GM23248 (cell line): ENCODE measurements at regions not wholly inside any gene's neighbourhood (a gene's known extent, or its start where the extent isn't known, plus 50 kb on each side); places are given as distances from the start of the nearest gene placed in this dataset.

Source experiments
- DNase-seq: peaks from one replicate; pipeline ENCODE4 v3.0.0-alpha.2; 2015
- H2AFZ ChIP-seq: fragments of 200-600 bp; sonication (generic); 2 replicates; pipeline ENCODE4 v1.6.1; 2016; ENCODE audit warnings: antibody characterized with exemption
- H3F3A ChIP-seq: fragments of 200-600 bp; sonication (generic); 2 replicates; pipeline ENCODE4 v1.6.1; 2016; ENCODE audit warnings: mild to moderate bottlenecking, antibody characterized with exemption, mixed run types; ENCODE audit not compliant: insufficient read depth
- H3K27ac ChIP-seq: fragments of 200-600 bp; sonication (generic); 2 replicates; pipeline ENCODE4 v1.5.1; 2016; ENCODE audit warnings: mild to moderate bottlenecking
- H3K27me3 ChIP-seq: fragments of 200-600 bp; sonication (generic); replicated peaks from 2 replicates; pipeline ENCODE4 v1.6.1; 2016; ENCODE audit warnings: mild to moderate bottlenecking; ENCODE audit not compliant: insufficient read depth
- H3K36me3 ChIP-seq: fragments of 200-600 bp; sonication (generic); 2 replicates; pipeline ENCODE4 v1.6.1; 2016; ENCODE audit warnings: low read depth, mild to moderate bottlenecking
- H3K4me1 ChIP-seq: fragments of 200-600 bp; sonication (generic); 2 replicates; pipeline ENCODE4 v1.6.1; 2016; ENCODE audit warnings: mild to moderate bottlenecking; ENCODE audit not compliant: insufficient read depth
- H3K4me2 ChIP-seq: fragments of 200-600 bp; sonication (generic); one replicate; pipeline ENCODE4 v1.6.1; 2016; ENCODE audit warnings: mild to moderate bottlenecking; ENCODE audit not compliant: unreplicated experiment
- H3K4me3 ChIP-seq: fragments of 200-600 bp; sonication (generic); 2 replicates; pipeline ENCODE4 v1.5.1; 2016; ENCODE audit warnings: mild to moderate bottlenecking
- H3K79me2 ChIP-seq: fragments of 200-600 bp; sonication (generic); 2 replicates; pipeline ENCODE4 v1.6.1; 2016; ENCODE audit warnings: mild to moderate bottlenecking; ENCODE audit not compliant: insufficient read depth
- H3K9ac ChIP-seq: fragments of 200-600 bp; sonication (generic); 2 replicates; pipeline ENCODE4 v1.6.1; 2016; ENCODE audit warnings: mild to moderate bottlenecking
- H3K9me2 ChIP-seq: fragments of 200-600 bp; sonication (generic); 2 replicates; pipeline ENCODE4 v1.6.1; 2016; ENCODE audit warnings: mixed run types, mild to moderate bottlenecking, moderate library complexity; ENCODE audit not compliant: insufficient read depth
- H3K9me3 ChIP-seq: fragments of 200-600 bp; sonication (generic); one replicate; pipeline ENCODE4 v1.6.1; 2017; ENCODE audit warnings: low read depth
- H4K20me1 ChIP-seq: fragments of 200-600 bp; sonication (generic); 2 replicates; pipeline ENCODE4 v1.6.0; 2016; ENCODE audit not compliant: insufficient read depth
- EZH2 ChIP-seq: fragments of 200-600 bp; sonication (generic); IDR thresholded peaks from 2 replicates; pipeline ENCODE4 v1.6.1; 2018; ENCODE audit warnings: antibody characterized with exemption, mild to moderate bottlenecking; ENCODE audit not compliant: insufficient read depth, poor library complexity, severe bottlenecking
- EZH2phosphoT487 ChIP-seq: fragments of 200-600 bp; sonication (generic); IDR thresholded peaks from 2 replicates; pipeline ENCODE4 v1.6.1; 2018; ENCODE audit warnings: antibody characterized with exemption, moderate library complexity, mild to moderate bottlenecking, low read depth; ENCODE audit not compliant: insufficient read depth
- WGBS, 2 experiments: methylation state at CpG; one replicate each; pipeline ENCODE4 v1.1.6; 2015 to 2017; ENCODE audit warnings: low lambda C conversion rate in 2 of 2, low coverage in 1 of 2; ENCODE audit errors: missing lambda C conversion rate in 2 of 2; 5-methylcytosine and 5-hydroxymethylcytosine counted together
- in situ Hi-C: fragments of 300-500 bp; cut with MboI; formaldehyde crosslinking; loops from 2 replicates; pipeline ENCODE4 v1.15.0; 2020

DNA sequence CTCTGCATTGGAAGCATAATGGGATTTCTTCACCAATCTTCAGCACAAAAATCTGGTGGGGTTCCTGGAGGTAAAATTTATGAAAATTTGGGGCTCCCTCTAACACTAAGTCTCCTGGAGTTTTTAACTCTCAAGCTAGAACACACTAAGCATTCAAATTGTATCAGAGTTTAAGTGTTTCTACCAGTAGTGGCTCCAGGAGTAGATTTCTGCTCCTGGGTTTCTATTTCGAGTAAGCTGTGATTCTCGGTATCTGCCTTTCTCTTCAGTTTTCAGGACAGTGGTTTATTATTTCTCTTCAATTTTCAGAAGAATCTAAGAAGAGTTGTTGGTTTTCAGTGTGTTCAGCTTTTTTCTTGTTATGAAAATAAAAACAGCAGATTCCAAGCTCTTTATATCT is 566.4 kb upstream of the KCND2 start:
- WGBS, 2 experiments, result 38 to 57% methylated on average over 2 of the region's 2 CpGs
- no peak for DNase-seq
- Histone ChIP-seq H3K27me3 (no peaks in the 10 kb centered on the region), H3K27ac (no peak overlapping the region), H3K4me1 (no peaks in the 10 kb centered on the region), H3K36me3 (no peaks in the 10 kb centered on the region), H3K79me2 (no peaks in the 10 kb centered on the region), H4K20me1 (no peaks in the 10 kb centered on the region), H3K9me2 (no peaks in the 10 kb centered on the region), H3K4me3 (no peak overlapping the region), H3K9ac (no peak overlapping the region), H2AFZ (no peak overlapping the region), H3F3A (no peaks in the 10 kb centered on the region), H3K4me2 (no peak overlapping the region), H3K9me3 (peaks cover 3% of the 10 kb centered on the region)
- in situ Hi-C loops, result no loop called here
- TF ChIP-seq EZH2 (no peak), EZH2phosphoT487 (no peak)

DNA sequence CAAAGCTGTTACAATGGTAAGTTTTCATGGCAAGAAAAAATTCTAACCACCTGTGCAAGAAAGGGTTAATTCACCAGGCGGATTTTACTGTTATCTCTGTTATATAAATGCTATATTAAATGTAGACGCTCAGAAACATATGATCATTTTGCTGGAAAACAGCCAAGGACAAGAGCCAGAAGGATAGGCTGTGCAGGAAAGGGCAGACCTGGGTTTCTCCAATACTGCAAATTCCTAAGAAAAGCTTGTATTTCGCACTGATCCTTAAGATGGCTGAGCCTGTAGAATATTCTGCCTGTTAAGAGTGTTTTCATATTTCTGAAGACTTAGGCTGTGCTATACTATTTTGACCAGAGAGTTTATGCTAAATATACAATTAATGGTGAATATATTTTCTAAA is 564.1 kb upstream of the KCND2 start:
- Histone ChIP-seq H3K4me1 (no peaks in the 10 kb centered on the region), H3F3A (no peaks in the 10 kb centered on the region), H2AFZ (no peak overlapping the region), H3K27ac (no peak overlapping the region), H3K9me2 (no peaks in the 10 kb centered on the region), H3K79me2 (no peaks in the 10 kb centered on the region), H3K9me3 (no peaks in the 10 kb centered on the region), H3K4me3 (no peak overlapping the region), H4K20me1 (no peaks in the 10 kb centered on the region), H3K27me3 (no peaks in the 10 kb centered on the region), H3K4me2 (no peak overlapping the region), H3K9ac (no peak overlapping the region), H3K36me3 (no peaks in the 10 kb centered on the region)
- WGBS, 2 experiments, result 21 to 26% methylated on average over 3 of the region's 3 CpGs
- TF ChIP-seq EZH2phosphoT487, result no peak
- TF ChIP-seq EZH2, result no peak
- in situ Hi-C loops, result no loop called here
- DNase-seq, result no peak

DNA sequence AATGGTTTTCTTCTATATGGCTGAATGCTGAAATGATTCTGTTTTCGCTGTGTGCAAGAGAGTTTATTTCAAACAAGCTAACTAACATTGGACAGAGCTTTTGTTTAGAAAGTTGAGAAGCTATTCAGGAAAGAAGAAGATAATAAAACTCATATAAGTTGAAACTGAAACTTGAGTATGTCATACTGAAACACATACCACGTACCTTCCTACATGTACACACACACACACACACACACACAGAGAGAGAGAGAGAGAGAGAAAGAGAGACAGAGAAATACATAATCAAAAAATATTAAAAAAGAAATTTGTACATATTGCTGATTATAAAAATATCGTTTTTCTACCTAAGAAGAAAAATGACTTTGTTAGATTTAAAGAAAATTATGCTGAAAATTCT is 561.9 kb upstream of the KCND2 start:
- no peak overlapping the region for H2AFZ ChIP-seq
- no peak for TF ChIP-seq EZH2
- TF ChIP-seq EZH2phosphoT487, result no peak
- in situ Hi-C loops, result no loop called here
- no peaks in the 10 kb centered on the region for H3K4me1 ChIP-seq
- H3K9me3 ChIP-seq, result no peaks in the 10 kb centered on the region
- no peaks in the 10 kb centered on the region for H3F3A ChIP-seq
- H3K4me3 ChIP-seq, result no peak overlapping the region
- 31 to 45% methylated on average over 3 of the region's 3 CpGs for WGBS, 2 experiments
- H4K20me1 ChIP-seq, result no peaks in the 10 kb centered on the region
- DNase-seq, result no peak
- no peaks in the 10 kb centered on the region for H3K9me2 ChIP-seq
- no peak overlapping the region for H3K27ac ChIP-seq
- H3K36me3 ChIP-seq, result no peaks in the 10 kb centered on the region
- H3K79me2 ChIP-seq, result no peaks in the 10 kb centered on the region
- H3K27me3 ChIP-seq, result no peaks in the 10 kb centered on the region
- no peak overlapping the region for H3K9ac ChIP-seq
- H3K4me2 ChIP-seq, result no peak overlapping the region

DNA sequence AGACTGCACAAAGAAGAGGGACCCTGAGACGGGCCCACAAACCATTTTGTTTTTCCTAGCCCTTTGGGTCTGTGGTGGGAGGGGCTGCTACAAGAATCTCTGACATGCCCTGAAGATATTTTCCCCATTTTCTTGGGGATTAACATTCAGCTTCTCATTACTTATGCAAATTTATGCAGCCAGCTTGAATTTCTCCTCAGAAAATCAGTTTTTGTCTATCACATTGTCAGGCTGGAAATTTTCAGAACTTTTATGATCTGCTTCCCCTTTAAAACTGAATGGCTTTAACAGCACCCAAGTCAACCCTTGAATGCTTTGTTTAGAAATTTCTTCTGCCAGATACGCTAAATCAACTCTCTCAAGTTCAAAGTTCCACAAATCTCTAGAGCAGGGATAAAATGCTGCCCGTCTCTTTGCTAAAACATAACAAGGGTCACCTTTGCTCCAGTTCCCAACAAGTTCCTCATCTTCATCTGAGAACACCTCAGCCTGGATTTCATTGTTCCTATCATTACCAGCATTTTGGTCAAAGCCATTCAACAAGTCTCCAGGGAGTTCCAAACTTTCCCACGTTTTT is 560.0 kb upstream of the KCND2 start:
- 23 to 30% methylated on average over 4 of the region's 4 CpGs for WGBS, 2 experiments
- in situ Hi-C loops, result no loop called here

DNA sequence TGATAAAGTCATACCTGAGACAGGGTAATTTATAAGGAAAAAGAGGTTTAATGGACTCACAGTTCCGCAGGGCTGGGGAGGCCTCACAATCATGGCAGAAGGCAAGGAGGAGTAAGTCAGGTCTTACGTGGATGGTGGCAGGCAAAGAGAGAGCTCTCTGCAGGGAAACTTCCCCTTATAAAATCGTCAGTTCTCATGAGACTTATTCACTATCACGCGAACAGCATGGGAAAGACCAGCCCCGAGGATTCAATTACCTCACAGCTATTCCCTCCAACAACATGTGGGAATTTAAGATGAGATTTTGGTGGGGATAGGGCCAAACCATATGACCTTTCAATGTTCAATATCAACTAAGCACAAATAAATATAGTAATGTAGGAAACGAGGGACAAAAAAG is 559.4 kb upstream of the KCND2 start:
- no peaks in the 10 kb centered on the region for H3K4me1 ChIP-seq
- no peaks in the 10 kb centered on the region for H3K27me3 ChIP-seq
- no peaks in the 10 kb centered on the region for H3K9me3 ChIP-seq
- H3K9ac ChIP-seq, result no peak overlapping the region
- no peak overlapping the region for H2AFZ ChIP-seq
- no peak overlapping the region for H3K4me3 ChIP-seq
- in situ Hi-C loops, result no loop called here
- no peak overlapping the region for H3K4me2 ChIP-seq
- no peak overlapping the region for H3K27ac ChIP-seq
- 50 to 65% methylated on average over 7 of the region's 7 CpGs for WGBS, 2 experiments
- no peaks in the 10 kb centered on the region for H3K79me2 ChIP-seq
- no peak for TF ChIP-seq EZH2phosphoT487
- TF ChIP-seq EZH2, result no peak
- DNase-seq, result no peak
- no peaks in the 10 kb centered on the region for H4K20me1 ChIP-seq
- H3K36me3 ChIP-seq, result no peaks in the 10 kb centered on the region
- H3K9me2 ChIP-seq, result no peaks in the 10 kb centered on the region
- H3F3A ChIP-seq, result no peaks in the 10 kb centered on the region

More for the DNA sequence above, 560.0 kb upstream of the KCND2 start:
- DNase-seq, result no peak
- no peaks in the 10 kb centered on the region for H4K20me1 ChIP-seq
- no peak overlapping the region for H3K9ac ChIP-seq
- no peak overlapping the region for H3K4me3 ChIP-seq
- no peaks in the 10 kb centered on the region for H3K79me2 ChIP-seq
- no peaks in the 10 kb centered on the region for H3K9me2 ChIP-seq
- no peaks in the 10 kb centered on the region for H3K36me3 ChIP-seq
- H3K27me3 ChIP-seq, result no peaks in the 10 kb centered on the region
- H3K4me1 ChIP-seq, result no peaks in the 10 kb centered on the region
- H3F3A ChIP-seq, result no peaks in the 10 kb centered on the region
- TF ChIP-seq EZH2phosphoT487, result no peak
- no peaks in the 10 kb centered on the region for H3K9me3 ChIP-seq
- H2AFZ ChIP-seq, result no peak overlapping the region
- H3K27ac ChIP-seq, result no peak overlapping the region
- H3K4me2 ChIP-seq, result no peak overlapping the region
